Natural killer cell (primary cell): ENCODE measurements at regions not wholly inside any gene's neighbourhood (a gene's known extent, or its start where the extent isn't known, plus 50 kb on each side); places are given as distances from the start of the nearest gene placed in this dataset.
A peak's percentile ranks its signal among the peaks of the same experiment; 100 is the strongest.
"Not testable (repeated sequence)": the region's sequence is repeated elsewhere in the genome, so short reads cannot be mapped to it uniquely, and the experiment has no call there.

Experiments used
- ATAC-seq, 3 donors: fragments of 150-1000 bp in 2 of 3; fragments of 200-7000 bp in 1 of 3; cut with Tn5 transposase; 1 replicate in 1 of 3; 2 replicates in 2 of 3; pipeline ENCODE4 v1.10.0; 2021; ENCODE audit warnings: mild to moderate bottlenecking in 2 of 3, moderate library complexity in 2 of 3
- DNase-seq, 2 donors: peaks; one replicate each; pipeline versions ENCODE4 v3.0.0 to v3.0.0-alpha.2; 2013 to 2021; ENCODE audit warnings: mixed read lengths in 1 of 2
- H3K27ac ChIP-seq: one replicate; pipeline ENCODE4 v1.5.1; 2013; ENCODE audit warnings: mild to moderate bottlenecking, low read length
- H3K27me3 ChIP-seq: one replicate; pipeline ENCODE4 v1.6.1; 2013; ENCODE audit warnings: low read length; ENCODE audit not compliant: control insufficient read depth, insufficient read depth
- H3K36me3 ChIP-seq: one replicate; pipeline ENCODE4 v1.6.1; 2013; ENCODE audit warnings: low read length; ENCODE audit not compliant: control insufficient read depth, insufficient read depth
- H3K4me1 ChIP-seq: one replicate; pipeline ENCODE4 v1.6.1; 2013; ENCODE audit warnings: low read length; ENCODE audit not compliant: control insufficient read depth, insufficient read depth
- H3K4me3 ChIP-seq: one replicate; pipeline ENCODE4 v1.5.1; 2013; ENCODE audit warnings: low read length
- H3K9me3 ChIP-seq: one replicate; pipeline ENCODE4 v1.6.1; 2013; ENCODE audit warnings: low read length; ENCODE audit not compliant: control insufficient read depth, insufficient read depth
- H3K27ac Mint-ChIP-seq, 2 donors: one replicate each; pipeline ENCODE4 v1.8.0; 2022; ENCODE audit warnings: mild to moderate bottlenecking in 2 of 2, mixed read lengths in 2 of 2, moderate library complexity in 1 of 2
- H3K27me3 Mint-ChIP-seq, 2 donors: one replicate each; pipeline ENCODE4 v1.8.0; 2022; ENCODE audit warnings: low read depth in 2 of 2, mixed read lengths in 2 of 2
- H3K36me3 Mint-ChIP-seq: one replicate; pipeline ENCODE4 v1.8.0; 2022; ENCODE audit warnings: mixed read lengths
- H3K4me1 Mint-ChIP-seq, 2 donors: one replicate each; pipeline ENCODE4 v1.8.0; 2022; ENCODE audit warnings: mixed read lengths in 2 of 2
- H3K4me3 Mint-ChIP-seq: one replicate; pipeline ENCODE4 v1.8.0; 2022; ENCODE audit warnings: mild to moderate bottlenecking, moderate library complexity, mixed read lengths
- H3K9me3 Mint-ChIP-seq, 2 donors: one replicate each; pipeline ENCODE4 v1.8.0; 2022; ENCODE audit warnings: mixed read lengths in 2 of 2
- WGBS: methylation state at CpG from one replicate; pipeline ENCODE4 v1.1.7; 2013; ENCODE audit warnings: missing lambda C conversion rate; ENCODE audit not compliant: insufficient coverage; 5-methylcytosine and 5-hydroxymethylcytosine counted together
- intact Hi-C: fragments of 100-400 bp; cut with micrococcal nuclease; formaldehyde crosslinking; loops from one replicate; pipeline ENCODE4 v1.14.2; 2022
- TF ChIP-seq, protein P1 (sequence below): fragments of 200-600 bp; IDR thresholded peaks from one replicate; pipeline ENCODE4 v1.8.0; 2022; ENCODE audit warnings: antibody characterized with exemption

GRCh38 chrY:10993955-10994354 is 1466.3 kb downstream of the TSPY10 start:
- H3K9me3 ChIP-seq, result peaks cover 48% of the 10 kb centered on the region
- no peaks in the 10 kb centered on the region for H3K36me3 Mint-ChIP-seq
- no peaks in the 10 kb centered on the region for H3K27me3 Mint-ChIP-seq
- H3K4me1 ChIP-seq, result no peaks in the 10 kb centered on the region
- peaks cover 56 to 98% of the 10 kb centered on the region in 2 donors for H3K9me3 Mint-ChIP-seq
- TF ChIP-seq, protein P1, sequence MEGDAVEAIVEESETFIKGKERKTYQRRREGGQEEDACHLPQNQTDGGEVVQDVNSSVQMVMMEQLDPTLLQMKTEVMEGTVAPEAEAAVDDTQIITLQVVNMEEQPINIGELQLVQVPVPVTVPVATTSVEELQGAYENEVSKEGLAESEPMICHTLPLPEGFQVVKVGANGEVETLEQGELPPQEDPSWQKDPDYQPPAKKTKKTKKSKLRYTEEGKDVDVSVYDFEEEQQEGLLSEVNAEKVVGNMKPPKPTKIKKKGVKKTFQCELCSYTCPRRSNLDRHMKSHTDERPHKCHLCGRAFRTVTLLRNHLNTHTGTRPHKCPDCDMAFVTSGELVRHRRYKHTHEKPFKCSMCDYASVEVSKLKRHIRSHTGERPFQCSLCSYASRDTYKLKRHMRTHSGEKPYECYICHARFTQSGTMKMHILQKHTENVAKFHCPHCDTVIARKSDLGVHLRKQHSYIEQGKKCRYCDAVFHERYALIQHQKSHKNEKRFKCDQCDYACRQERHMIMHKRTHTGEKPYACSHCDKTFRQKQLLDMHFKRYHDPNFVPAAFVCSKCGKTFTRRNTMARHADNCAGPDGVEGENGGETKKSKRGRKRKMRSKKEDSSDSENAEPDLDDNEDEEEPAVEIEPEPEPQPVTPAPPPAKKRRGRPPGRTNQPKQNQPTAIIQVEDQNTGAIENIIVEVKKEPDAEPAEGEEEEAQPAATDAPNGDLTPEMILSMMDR, result no peak
- intact Hi-C loops, result no loop called here
- no peak overlapping the region for H3K4me3 Mint-ChIP-seq
- H3K36me3 ChIP-seq, result no peaks in the 10 kb centered on the region
- WGBS, result 50% methylated on average over 2 of the region's 2 CpGs
- H3K27ac Mint-ChIP-seq, result no peak overlapping the region
- H3K27ac ChIP-seq, result no peak overlapping the region
- H3K4me1 Mint-ChIP-seq, result no peaks in the 10 kb centered on the region
- DNase-seq (no peak), ATAC-seq (no peak)
- no peaks in the 10 kb centered on the region for H3K27me3 ChIP-seq
- no peak overlapping the region for H3K4me3 ChIP-seq

- H3K27ac Mint-ChIP-seq, H3K4me3 ChIP-seq, DNase-seq, intact Hi-C loops, H3K27me3 Mint-ChIP-seq, H3K4me1 Mint-ChIP-seq, H3K27me3 ChIP-seq, H3K36me3 ChIP-seq, H3K36me3 Mint-ChIP-seq, H3K27ac ChIP-seq, H3K4me3 Mint-ChIP-seq, H3K4me1 ChIP-seq: not testable (repeated sequence)
- peaks cover 40 to 78% of the 10 kb centered on the region in 2 donors for H3K9me3 Mint-ChIP-seq
- peak in 1 of 3 donors; percentile 71 for ATAC-seq
- 53% methylated on average over 5 of the region's 5 CpGs for WGBS
- H3K9me3 ChIP-seq, result peaks cover 39% of the 10 kb centered on the region
These were observed 1472.0 kb downstream of the TSPY10 start for GRCh38 chrY:10999715-11000114.

DNA sequence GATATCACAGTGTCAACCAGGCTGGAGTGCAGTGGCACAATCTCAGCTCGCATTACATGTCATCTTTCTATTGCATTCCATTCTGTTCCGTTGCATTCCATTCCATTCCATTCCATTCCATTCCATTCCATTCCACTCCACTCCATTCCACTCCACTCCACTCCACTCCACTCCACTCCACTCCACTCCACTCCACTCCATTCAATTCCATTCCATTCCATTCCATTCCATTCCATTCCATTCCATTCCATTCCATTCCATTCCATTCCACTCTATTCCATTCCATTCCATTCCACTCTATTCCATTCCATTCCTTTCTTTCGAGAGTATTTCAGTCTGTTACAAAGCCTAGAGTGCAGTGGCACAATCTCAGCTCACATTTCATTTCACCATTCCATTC is 1486.5 kb downstream of the TSPY10 start:
- intact Hi-C loops, DNase-seq, H3K27ac Mint-ChIP-seq, H3K4me1 ChIP-seq, H3K4me3 Mint-ChIP-seq, H3K27me3 ChIP-seq, H3K36me3 Mint-ChIP-seq, H3K27me3 Mint-ChIP-seq, H3K27ac ChIP-seq, H3K36me3 ChIP-seq, H3K4me1 Mint-ChIP-seq, H3K4me3 ChIP-seq: not testable (repeated sequence)
- H3K9me3 Mint-ChIP-seq, result peaks cover 58 to 87% of the 10 kb centered on the region in 2 donors
- peak in 1 of 3 donors; percentile 48 for ATAC-seq
- WGBS, result 46% methylated on average over 3 of the region's 3 CpGs
- peaks cover 18% of the 10 kb centered on the region for H3K9me3 ChIP-seq

GRCh38 chrY:11022734-11023133 is 1495.1 kb downstream of the TSPY10 start:
- no peaks in the 10 kb centered on the region for H3K27me3 ChIP-seq
- Mint-ChIP-seq H3K4me3 (no peak overlapping the region), H3K4me1 (no peaks in the 10 kb centered on the region), H3K27me3 (no peaks in the 10 kb centered on the region), H3K36me3 (no peaks in the 10 kb centered on the region), H3K9me3 (peaks cover 62 to 87% of the 10 kb centered on the region in 2 donors), H3K27ac (no peak overlapping the region)
- ATAC-seq (peak in 1 of 3 donors; percentile 27), DNase-seq (no peak)
- peaks cover 54% of the 10 kb centered on the region for H3K9me3 ChIP-seq
- no peaks in the 10 kb centered on the region for H3K36me3 ChIP-seq
- no peak overlapping the region for H3K27ac ChIP-seq
- no peak overlapping the region for H3K4me3 ChIP-seq
- TF ChIP-seq, protein P1, result no peak
- WGBS, result 71% methylated on average over 1 of the region's 1 CpG
- no peaks in the 10 kb centered on the region for H3K4me1 ChIP-seq
- intact Hi-C loops, result no loop called here
